EH (cell line): ENCODE measurements at regions not wholly inside any gene's neighbourhood (a gene's known extent, or its start where the extent isn't known, plus 50 kb on each side); places are given as distances from the start of the nearest gene placed in this dataset.
"Not testable (repeated sequence)": the region's sequence is repeated elsewhere in the genome, so short reads cannot be mapped to it uniquely, and the experiment has no call there.

ENCODE experiments used
- DNase-seq: peaks from one replicate; pipeline ENCODE4 v3.0.0-alpha.2; 2015; ENCODE audit warnings: low read depth

DNA sequence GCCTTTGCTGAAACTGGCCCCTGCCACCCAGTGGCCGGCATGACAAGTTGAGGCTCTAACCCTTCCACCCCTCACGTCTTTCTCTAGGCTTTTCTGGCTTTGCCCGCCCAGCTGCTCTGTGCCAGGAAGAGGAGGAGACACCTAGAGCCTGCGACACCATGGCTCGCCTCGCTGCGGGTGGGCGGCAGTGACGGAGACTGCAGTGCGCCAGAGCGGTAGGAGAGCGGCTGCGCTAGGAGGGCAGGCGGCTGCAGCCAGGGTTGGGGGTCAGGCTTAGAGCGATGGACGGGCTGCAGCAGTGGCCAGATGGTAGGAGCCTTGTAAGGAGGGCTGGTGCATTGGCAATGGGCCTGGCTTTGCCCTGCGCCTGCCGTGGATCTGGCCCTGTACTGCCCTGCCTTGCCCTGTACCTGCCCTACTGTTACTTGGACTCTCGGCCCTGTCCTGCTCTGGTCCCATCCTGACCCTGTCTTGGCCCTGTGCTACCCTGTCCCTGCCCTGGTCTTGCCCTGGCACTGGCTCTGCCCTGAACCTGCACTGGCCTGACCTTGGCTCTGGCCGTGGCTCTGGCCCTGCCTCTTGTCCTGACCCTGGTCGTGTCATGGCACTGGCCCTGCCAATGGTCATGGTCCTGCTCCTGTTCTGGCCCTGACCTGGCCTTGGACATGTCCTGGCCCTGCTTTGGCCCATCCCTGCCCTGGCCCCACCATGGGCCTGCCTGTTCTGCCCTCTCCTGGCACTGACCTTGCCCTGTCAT lies 330.7 kb upstream of the PLGLB1 start:
- not testable (repeated sequence) for DNase-seq

DNA sequence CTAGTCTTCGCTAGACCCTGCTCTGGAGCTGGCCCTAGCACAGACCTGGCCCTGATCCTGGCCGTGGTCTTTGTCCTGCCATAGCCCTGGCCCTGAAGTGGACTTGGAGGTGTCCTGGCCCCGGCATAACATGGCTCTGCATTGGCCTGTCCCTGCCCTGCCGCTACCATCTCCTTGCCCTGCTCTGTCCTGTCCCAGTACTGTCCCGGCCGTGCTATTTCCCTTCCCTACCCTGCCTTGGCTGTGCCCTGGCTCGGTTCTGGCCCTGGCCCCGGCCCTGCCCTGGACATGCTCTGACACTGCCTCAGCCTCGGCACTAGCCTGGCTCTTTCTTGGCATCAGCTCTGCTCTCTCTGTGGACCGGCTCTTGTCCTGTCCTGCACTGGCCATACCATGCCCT lies 331.8 kb upstream of the PLGLB1 start:
- not testable (repeated sequence) for DNase-seq

DNA sequence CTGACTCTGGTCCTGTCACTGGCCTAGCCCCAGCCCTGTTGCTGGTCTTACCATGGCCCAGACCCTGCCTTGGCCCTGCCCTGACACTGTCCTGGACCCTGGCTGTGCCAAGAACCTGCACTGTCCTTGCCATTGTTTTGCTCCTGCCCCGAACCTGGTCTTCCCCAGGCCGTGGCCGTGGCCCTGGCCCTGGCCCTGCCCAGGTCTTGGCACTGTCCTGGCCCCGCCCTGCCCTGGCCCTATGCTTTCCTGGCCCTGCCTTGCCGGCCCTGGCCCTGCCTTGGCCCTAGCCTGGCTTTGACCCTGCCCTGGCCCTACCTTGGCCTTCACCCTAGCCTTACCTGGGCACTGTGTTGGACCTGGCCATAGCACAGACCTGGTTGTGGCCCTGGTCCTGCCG lies 332.5 kb upstream of the PLGLB1 start:
- not testable (repeated sequence) for DNase-seq

DNA sequence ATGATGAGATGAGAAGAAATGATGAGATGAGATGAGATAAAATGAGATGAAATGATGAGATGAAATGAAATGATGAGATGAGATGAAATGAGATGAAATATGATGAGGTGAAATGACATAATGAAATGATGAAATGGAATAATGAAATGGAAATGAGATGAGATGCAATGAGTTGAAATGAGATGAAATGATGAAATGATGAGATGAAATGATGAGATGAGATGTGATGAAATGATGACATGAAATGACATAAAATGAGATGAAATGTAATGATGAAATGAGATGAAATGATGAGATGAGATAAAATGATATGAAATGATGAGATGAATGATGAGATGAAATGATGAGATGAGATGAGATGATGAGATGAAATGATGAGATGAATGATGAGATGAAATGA lies 338.6 kb upstream of the PLGLB1 start:
- DNase-seq, result not testable (repeated sequence)

DNA sequence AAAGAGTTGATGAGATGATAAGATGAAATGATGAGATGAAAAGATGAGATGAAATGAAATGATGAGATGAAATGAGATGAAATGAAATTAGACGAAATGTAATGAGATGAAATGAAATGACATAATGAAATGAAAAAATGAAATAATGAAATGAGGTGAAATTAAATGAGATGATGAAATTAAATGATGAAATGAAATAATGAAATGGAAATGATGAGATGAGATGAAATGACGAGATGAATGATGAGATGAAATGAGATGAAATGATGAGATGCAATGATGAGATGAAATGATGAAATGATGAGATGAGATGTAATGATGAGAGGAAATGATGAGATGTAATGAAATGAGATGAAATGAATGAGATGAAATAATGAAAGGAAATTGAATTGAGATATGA lies 339.3 kb upstream of the PLGLB1 start:
- DNase-seq, result not testable (repeated sequence)

DNA sequence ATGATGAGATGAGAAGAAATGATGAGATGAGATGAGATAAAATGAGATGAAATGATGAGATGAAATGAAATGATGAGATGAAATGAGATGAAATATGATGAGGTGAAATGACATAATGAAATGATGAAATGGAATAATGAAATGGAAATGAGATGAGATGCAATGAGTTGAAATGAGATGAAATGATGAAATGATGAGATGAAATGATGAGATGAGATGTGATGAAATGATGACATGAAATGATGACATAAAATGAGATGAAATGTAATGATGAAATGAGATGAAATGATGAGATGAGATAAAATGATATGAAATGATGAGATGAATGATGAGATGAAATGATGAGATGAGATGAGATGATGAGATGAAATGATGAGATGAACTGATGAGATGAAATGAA lies 340.2 kb upstream of the PLGLB1 start:
- not testable (repeated sequence) for DNase-seq

DNA sequence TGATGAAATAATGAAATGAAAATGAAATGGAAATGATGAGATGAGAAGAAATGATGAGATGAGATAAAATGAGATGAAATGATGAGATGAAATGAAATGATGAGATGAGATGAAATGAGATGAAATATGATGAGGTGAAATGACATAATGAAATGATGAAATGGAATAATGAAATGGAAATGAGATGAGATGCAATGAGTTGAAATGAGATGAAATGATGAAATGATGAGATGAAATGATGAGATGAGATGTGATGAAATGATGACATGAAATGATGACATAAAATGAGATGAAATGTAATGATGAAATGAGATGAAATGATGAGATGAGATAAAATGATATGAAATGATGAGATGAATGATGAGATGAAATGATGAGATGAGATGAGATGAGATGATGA lies 342.7 kb upstream of the PLGLB1 start:
- DNase-seq, result not testable (repeated sequence)

DNA sequence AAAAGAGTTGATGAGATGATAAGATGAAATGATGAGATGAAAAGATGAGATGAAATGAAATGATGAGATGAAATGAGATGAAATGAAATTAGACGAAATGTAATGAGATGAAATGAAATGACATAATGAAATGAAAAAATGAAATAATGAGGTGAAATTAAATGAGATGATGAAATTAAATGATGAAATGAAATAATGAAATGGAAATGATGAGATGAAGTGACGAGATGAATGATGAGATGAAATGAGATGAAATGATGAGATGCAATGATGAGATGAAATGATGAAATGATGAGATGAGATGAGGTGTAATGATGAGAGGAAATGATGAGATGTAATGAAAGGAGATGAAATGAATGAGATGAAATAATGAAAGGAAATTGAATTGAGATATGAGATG lies 343.4 kb upstream of the PLGLB1 start:
- not testable (repeated sequence) for DNase-seq

DNA sequence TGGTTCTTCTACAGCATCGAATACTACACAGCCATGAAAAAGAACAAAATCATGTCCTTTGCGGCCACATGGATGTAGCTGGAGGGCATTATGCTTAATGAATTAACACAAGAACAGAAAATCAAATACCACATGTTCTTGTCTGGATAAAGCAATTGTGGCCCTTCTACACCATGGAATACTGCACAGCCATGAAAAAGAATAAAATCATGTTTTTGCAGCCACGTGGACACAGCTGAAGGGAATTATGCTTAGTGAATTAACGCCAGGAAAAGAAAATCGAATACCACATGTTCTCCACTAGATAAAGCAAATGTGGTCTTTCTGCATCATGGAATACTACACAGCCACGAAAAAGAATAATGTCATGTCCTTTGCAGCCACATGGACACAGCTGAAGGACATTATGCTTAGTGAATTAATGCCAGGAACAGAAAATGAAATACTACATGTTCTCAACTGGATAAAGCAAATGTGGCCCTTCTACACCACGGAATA lies 361.8 kb upstream of the PLGLB2 start:
- not testable (repeated sequence) for DNase-seq

DNA sequence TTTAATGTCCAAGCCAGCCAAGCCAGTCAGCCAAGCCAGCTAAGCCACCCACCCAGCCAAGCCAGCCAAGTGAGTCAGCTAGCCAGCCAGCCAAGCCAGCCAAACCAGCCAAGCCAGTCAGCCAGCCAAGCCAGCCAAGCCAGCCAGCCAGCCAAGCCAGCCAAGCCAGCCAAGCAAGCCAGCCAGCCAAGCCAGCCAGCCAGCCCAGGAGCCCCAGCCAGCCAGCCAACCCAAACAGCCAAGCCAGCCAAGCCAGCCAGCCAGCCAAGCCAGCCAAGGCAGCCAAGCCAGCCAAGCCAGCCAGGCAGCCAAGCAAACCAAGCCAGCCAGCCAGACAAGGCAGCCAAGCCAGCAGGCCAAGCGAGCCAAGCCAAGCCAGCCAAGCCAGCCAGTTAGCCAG lies 352.1 kb upstream of the PLGLB2 start:
- not testable (repeated sequence) for DNase-seq

DNA sequence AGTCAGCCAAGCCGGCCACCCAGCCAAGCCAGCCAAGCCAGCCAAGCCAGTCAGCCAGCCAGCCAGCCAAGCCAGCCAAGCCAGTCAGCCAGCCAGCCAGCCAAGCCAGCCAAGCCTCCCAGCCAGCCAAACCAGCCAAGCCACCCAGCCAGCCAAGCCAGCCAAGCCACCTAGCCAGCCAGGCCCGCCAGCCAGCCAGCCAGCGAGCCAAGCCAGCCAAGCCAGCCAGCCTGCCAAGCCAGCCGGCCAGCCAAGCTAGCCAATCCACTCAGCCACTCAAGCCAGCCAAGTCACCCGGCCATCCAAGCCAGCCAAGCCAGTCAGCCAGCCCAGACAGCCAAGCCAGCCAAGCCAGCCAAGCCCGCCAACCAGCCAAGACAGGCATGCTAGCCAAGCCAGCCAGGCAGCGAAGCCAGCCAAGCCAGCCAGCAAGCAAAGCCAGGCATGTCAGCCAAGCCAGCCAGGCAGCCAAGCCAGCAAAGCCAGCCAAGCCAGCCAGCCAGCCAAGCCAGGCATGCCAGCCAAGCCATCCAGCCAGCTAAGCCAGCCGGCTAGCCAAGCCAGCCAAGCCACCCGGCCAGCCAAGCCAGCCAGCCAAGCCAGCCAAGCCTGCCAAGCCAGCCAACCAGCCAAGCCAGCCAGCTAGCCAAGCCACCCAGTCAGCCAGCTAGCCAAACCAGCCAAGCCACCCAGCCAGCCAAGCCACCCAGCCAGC lies 351.2 kb upstream of the PLGLB2 start:
- not testable (repeated sequence) for DNase-seq

DNA sequence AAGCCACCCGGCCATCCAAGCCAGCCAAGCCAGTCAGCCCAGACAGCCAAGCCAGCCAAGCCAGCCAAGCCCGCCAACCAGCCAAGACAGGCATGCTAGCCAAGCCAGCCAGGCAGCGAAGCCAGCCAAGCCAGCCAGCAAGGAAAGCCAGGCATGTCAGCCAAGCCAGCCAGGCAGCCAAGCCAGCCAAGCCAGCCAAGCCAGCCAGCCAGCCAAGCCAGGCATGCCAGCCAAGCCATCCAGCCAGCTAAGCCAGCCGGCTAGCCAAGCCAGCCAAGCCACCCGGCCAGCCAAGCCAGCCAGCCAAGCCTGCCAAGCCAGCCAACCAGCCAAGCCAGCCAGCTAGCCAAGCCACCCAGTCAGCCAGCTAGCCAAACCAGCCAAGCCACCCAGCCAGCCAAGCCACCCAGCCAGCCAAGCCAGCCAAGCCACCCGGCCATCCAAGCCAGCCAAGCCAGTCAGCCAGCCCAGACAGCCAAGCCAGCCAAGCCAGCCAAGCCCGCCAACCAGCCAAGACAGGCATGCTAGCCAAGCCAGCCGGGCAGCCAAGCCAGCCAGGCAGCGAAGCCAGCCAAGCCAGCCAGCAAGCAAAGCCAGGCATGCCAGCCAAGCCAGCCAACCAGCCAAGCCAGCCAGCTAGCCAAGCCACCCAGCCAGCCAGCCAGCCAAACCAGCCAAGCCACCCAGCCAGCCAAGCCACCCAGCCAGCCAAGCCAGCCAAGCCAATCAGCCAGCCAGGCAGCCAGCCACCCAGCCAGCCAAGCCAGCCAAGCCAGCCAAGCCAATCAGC lies 350.4 kb upstream of the PLGLB2 start:
- not testable (repeated sequence) for DNase-seq

DNA sequence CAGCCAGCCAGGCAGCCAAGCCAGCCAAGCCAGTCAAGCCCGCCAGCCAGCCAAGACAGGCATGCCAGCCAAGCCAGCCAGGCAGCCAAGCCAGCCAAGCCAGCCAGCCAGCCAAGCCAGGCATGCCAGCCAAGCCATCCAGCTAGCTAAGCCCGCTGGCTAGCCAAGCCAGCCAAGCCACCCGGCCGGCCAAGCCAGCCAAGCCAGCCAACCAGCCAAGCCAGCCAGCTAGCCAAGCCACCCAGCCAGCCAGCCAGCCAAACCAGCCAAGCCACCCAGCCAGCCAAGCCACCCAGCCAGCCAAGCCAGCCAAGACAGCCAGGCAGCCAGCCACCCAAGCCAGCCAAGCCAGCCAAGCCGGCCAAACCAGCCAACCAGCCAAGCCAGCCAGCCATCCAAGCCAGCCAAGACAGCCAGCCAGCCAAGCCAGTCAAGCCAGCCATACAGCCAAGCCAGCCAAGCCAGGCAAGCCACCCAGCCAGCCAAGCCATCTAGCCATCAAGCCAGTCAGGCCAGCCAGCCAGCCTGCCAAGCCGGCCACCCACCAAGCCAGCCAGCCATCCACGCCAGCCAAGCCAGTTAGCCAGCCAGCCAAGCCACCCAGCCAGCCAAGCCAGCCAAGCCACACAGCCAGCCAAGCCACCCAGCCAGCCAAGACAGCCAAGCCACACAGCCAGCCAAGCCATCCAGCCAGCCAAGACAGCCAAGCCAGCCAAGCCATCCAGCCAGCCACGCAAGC lies 349.2 kb upstream of the PLGLB2 start:
- not testable (repeated sequence) for DNase-seq

DNA sequence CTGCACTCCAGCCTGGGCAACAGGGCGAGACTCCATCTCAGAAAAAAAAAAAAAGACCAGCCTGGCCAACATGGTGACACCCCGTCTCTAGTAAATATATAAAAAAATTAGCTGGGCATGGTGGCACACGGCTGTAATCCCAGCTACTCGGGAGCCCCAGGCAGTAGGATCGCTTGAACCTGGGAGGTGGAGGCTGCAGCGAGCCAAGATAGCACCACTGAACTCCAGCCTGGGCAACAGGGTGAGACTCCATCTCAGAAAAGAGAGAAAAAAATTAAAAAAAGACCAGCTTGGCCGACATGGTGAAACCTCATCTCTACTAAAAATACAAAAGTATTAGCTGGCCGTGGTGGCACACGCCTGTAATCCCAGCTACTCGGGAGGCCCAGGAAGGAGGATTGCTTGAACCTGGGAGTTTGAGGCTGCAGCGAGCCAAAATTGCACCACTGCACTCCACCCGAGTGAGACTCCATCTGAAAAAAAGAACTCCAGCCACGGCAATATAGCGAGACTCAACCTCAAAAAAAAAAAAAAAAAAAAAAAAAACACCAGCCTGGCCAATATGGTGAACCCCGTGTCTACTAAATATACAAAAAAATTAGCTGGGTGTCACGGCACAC lies 346.1 kb upstream of the PLGLB2 start:
- no peak for DNase-seq

DNA sequence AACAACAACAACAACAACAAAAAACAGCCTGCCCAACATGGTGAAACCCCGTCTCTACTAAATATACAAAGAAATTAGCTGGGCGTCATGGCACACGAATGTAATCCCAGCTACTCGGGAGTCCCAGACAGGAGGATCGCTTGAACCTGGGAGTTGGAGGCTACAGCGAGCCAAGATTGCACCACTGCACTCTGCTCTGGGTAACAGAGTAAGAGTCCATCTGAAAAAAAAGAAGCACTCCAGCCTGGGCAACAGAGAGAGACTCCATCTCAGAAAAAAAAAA lies 344.1 kb upstream of the PLGLB2 start:
- no peak for DNase-seq

DNA sequence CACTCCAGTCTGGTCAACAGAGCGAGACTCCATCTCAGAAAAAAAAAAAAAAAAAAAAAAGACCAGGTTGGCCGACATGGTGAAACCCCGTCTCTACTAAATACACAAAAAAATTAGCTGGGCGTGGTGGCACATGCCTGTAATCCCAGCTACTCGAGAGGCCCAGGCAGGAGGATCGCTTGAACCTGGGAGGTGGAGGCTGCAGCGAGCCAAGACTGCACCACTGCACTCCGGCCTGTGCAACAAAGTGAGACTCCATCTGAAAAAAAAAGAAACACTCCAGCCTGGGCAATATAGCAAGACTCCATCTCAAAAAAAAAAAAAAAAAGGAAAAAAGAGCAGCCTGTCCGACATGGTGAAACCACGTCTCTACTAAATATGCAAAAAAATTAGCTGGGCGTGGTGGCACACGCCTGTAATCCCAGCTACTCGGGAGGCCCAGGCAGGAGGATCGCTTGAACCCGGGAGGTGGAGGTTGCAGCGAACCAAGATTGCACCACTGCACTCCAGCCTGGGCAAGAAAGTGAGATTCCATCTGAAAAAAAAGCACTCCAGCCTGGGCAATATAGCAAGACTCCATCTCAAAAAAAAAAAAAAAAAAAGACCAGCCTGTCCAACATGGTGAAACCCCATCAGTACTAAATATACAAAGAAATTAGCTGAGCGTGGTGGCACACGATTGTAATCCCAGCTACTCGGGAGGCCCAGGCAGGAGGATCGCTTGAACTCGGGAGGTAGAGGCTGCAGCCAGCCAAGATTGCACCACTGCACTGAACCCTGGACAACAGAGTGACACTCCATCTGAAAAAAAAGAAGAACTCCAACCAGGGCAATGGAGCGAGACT lies 343.3 kb upstream of the PLGLB2 start:
- DNase-seq, result not testable (repeated sequence)

DNA sequence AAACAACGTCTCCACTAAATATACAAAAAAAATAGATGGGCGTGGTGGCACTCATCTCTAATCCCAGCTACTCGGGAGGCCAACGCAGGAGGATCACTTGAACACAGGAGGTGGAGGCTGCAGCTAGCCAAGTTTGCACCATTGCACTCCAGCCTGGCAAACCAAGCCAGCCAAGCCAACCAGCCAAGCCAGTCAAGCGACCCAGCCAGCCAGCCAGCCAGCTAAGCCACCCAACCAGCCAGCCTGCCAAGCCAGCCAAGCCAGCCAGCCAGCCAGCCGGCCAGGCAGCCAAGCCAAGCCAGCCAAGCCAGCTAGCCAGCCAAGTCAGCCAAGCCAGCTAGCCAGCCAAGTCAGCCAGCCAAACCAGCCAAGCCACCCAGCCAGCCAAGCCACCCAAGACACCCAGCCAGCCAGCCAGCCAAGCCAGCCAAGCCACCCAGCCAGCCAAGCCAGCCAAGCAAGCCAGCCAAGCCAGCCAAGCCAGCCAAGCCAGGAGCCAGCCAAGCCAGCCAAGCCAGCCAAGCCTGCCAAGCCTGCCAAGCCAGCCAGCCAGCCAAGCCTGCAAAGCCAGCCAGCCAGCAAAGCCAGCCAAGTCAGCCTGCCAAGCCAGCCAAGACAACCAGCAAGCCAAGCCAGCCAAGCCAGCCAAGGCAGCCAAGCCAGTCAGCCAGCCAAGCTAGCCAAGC lies 342.2 kb upstream of the PLGLB2 start:
- DNase-seq, result not testable (repeated sequence)

DNA sequence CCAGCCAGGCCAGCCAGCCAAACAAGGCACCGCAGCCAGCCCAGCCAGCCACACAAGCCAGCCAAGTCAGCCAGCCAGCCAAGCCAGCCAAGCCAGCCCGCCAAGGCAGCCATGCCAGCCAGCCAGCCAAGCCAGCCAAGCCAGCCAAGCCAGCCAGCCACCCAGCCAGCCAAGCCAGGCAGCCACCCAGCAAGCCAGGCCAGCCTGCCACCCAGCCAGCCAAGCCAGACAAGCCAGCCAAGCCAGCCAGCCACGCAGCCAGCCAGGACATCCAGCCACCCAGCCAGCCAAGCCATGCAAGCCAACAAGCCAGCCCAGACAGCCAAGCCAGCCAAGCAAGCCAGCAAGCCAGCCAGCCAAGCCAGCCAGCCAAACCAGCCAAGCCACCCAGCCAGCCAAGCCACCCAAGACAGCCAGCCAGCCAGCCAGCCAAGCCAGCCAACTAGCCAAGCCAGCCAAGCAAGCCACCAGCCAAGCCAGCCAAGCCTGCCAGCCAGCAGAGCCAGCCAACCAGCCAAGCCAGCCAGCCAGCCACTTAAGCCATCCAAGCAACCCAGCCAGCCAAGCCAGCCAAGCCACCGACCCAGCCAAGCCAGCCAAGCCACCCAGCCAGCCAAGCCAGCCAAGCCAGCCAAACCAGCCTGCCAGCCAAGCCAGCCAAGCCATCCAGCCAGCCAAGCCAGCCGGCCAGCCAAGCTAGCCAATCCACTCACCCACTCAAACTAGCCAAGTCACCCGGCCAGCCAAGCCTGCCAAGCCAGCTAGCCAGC lies 341.3 kb upstream of the PLGLB2 start:
- not testable (repeated sequence) for DNase-seq

DNA sequence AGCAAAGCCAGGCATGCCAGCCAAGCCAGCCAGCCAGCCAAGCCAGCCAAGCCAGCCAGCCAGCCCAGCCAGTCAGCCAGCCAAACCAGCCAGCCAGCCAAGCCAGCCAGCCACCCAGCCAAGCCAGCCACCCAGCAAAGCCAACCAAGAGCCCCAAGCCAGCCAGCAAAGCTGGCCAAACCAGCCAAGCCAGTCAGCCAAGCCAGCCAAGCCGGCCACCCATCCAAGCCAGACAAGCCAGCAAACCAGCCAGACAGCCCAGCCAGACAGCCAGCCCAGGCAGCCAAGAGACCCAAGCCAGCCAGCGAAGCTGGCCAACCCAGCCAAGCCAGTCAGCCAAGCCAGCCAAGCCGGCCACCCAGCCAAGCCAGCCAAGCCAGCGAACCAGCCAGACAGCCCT lies 338.3 kb upstream of the PLGLB2 start:
- DNase-seq, result not testable (repeated sequence)
